ENCODE measurements at regions not wholly inside any gene's neighbourhood (a gene's known extent, or its start where the extent isn't known, plus 50 kb on each side); places are given as distances from the start of the nearest gene placed in this dataset.

GRCh38 chr4:120445186-120445585, 378.5 kb upstream of the MAD2L1 start:
- no peak for TF ChIP-seq CTCF (IDR thresholded peaks at IDR 0.05; ENCODE audit: low read depth, low read length)
- TF ChIP-seq POLR2A (IDR thresholded peaks at IDR 0.05; ENCODE audit: extremely low read depth, insufficient read length), result no peak
- TF ChIP-seq MAX (IDR thresholded peaks at IDR 0.05; ENCODE audit: low read depth, low read length), result no peak
